ENCODE measurements at regions not wholly inside any gene's neighbourhood (a gene's known extent, or its start where the extent isn't known, plus 50 kb on each side); places are given as distances from the start of the nearest gene placed in this dataset.
"Not testable (repeated sequence)": the region's sequence is repeated elsewhere in the genome, so short reads cannot be mapped to it uniquely, and the experiment has no call there.

- DNase-seq, result no peak
Observed at GRCh38 chr3:112765531-112765930, 81.1 kb downstream of the CD200R1L start.

DNA sequence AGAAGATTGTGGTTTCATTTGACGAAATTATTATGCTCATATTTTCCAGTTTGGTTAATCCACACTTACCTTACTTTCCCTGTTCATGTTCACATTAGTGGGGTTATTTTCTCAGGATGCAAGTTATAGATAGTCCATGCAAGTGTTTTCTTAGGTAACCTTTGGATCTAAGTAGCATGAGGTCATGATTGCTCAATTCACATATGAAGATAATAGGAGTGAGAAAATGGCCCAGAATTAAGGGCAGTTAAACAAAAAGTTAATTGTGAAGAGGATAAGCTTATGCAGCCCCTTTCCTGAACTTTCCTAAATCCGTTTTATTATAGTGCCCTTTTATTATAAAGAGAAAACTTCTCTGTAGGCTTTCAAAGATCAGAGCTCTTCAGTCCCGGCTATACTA, 83.4 kb downstream of the CD200R1L start:
- no peak for DNase-seq

DNA sequence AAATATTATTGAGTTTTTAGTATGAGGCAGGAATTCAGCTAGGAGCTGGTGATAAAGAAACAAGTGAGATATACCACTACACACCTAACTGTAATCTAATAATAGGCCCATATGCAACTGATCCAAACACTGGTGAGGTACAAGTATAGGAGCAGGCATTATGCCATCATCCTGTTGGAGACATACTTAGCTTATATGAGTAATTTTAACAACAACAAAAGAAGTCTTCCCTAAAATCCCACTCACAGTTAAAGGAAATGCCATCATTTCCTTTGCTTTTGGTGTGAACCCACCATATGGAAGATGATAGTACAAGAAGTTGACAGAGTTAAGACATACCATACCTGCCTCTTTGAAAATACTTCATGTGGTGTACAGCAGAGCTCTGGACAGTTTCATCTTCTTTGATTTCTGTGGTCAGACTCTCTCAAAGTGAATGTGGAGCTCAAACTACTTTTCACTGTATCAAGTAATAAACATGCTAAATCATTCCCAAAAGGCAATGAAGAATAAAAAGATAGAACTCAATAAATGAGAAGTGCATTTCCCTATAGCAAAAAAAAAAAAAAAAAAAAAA, 85.5 kb downstream of the CD200R1L start:
- no peak for DNase-seq

DNA sequence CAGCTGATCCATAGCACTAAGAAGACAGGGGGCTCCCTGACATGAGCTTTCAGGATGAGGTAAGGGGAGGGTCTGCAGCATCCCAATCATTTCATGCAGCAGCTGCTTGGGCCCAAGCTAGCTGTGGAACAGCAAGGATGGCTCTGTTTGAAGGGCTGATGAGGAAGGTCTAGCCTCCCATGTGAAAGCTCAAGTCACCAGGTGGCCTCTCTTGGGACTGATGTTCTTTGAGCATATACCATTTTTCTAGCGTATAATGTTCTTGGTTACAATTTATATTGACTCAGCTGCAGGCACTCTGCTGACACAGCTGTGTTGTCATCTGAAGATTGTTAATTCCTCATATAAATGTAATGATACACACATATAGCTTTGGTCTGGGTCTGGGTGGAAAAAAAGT, 87.0 kb downstream of the CD200R1L start:
- DNase-seq, result no peak

GRCh38 chr3:112759210-112759609, 87.5 kb downstream of the CD200R1L start:
- DNase-seq, result no peak

GRCh38 chr3:112757197-112757596, 89.5 kb downstream of the CD200R1L start:
- no peak for DNase-seq

- DNase-seq, result no peak
Observed at GRCh38 chr3:112755845-112756613, 90.6 kb downstream of the CD200R1L start.

DNA sequence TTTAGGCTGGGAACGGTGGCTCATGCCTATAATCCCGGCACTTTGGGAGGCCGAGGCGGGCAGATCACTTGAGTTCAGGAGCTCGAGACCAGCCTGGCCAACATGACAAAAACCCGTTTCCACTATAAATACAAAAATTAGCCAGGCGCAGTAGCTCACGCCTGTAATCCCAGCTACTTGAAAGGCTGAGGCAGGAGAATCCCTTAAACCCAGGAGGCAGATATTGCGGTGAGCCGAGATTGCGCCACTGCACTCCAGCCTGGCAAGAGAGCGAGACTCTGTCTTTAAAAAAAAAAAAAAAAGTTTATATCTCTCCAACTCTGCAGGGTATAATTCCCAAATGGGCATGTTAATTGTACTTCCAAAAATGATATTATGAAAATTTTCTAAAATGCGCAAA, 91.6 kb downstream of the CD200R1L start:
- not testable (repeated sequence) for DNase-seq

DNA sequence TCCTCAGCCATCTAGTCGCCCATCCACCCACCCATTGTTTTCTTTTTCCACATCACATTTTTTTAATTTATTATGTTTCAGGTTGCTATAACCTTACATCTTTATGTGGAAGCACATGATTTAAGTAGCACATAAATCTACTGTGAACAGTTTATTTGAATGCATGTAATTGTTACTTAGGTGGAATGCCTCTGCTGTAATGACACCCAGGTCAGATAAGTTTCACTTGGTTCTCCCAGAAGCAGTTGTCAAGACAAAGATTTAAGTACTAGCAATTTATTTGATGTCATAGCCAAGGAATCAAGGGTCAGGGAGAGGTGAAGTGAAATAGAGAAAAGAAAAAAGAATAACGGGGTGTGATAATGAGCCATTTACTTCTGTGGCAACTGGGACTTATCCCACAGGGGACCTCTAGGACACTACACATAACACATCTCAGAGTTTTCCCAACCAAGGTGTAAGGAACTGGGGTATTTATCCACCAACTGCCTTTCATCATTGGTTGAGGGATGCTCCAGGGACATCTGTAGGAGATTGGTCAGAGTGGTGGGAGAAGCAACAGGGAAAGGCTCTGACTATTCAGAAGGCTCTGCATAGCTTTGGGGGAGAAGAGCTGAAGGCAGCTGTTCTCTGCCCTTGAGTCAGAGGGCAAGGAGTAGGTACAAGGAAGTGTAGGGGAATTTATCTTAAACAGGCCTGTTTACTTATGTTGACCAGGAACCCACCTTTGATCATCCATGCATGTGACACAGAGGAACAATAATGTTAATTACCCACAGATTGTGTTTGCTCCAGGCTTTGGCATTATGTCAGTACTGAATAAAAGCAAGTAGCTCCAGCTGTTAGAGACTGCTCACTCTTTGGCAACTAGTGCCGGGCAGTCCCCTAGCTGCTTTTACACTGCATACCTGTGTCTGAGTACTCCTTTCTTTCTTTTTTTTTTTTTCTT, 94.8 kb downstream of the CD200R1L start:
- no peak for DNase-seq

DNA sequence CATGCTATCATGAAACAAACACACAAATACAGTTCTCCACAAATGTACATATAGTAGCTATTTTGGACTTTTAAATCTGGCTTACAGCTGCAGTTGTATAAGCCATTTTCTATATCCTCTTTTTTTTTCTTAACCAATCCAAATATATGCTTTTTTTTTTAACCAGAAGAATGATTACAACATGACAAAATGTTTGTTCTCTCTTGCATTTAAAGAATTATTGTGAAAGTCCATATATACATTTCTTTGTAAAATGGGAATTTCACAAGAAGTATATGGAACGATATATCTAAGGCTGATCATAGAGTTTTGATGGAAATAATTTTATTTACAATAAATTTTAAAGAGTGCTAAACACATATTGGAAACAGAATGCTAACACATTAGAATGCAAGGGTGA, 95.6 kb downstream of the CD200R1L start:
- DNase-seq, result no peak

DNA sequence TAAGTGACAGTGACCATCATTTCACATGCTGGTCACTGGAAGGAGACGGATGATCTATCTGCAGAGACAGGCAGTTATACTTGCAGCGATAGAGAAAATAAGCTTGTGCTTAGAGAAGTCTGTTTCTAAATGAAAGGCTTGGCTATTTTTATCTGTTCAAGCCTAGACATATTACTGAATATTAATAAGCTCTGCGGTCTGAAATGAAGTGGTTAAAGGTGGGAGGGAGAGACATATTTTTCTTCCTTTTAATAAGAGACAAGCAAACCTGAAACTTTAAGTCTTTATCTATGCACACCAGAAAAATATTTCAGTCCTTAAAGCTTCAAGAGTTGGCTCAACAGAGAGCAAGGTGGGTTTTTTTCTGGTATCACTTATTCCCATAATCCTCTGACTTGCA, 99.0 kb downstream of the CD200R1L start:
- no peak for DNase-seq

DNA sequence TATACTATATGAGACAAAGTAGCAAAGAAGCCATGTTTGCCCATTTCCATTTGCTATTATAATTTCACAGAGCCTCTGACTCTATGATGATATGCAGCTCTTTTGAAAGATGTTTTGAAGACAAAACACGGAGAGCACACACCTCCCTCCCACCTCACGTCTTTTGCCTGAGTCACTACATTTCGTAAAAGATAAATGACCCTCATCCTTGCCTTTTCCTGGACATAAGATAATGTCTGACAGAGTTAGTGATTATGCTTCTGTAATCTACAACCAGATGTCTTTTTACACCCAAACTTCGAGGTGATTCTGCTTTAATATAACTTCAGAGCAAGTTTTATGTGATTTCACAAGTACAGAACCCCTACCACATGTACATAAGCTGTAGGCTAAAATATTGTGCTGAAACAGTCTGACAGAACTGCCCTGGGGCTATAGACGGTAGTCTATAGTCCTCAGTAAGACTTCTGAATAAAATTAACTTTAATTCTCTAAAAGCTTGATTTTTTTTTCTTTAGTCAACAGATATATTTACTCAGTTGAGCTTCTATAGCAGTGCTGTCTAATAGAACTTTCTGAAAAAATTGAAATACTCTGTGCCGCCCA, 99.9 kb downstream of the CD200R1L start:
- DNase-seq, result no peak

GRCh38 chr3:112745567-112746248, 101.0 kb downstream of the CD200R1L start:
- DNase-seq, result no peak

DNA sequence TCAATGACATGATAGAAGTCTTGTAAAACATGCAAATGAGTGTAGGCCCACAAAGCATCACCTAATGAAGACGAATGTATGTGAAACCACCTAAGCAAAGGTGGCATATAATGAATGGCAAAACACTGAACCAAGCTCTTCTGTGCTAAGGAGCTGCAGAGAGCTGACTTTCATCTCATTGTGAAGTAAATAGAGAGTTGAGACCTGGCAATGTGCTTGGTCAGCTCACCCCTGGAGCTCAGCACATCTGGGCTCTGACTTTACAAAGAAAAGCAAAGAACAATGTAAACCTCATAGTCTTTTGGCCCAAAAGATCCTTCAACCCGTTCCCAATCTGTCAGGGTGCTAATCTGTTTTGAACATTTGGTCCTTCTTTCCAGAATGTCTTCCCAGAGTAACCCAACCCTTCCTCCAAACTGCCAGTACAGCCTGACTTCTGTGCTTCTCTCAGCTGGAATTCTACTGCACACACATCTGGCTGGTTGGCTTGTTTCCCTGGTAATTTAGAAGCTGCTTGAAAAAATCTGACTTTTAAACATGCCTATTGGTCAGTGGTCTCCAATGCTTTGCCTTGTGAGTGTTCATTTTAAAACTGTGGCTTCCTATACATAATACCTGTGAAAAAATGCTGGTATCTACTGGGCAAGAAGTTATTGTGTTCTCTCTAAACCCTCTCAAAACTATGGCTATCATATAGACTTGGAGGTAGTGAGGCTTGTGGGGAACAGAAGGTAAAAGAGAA, 101.7 kb downstream of the CD200R1L start:
- DNase-seq, result no peak

DNA sequence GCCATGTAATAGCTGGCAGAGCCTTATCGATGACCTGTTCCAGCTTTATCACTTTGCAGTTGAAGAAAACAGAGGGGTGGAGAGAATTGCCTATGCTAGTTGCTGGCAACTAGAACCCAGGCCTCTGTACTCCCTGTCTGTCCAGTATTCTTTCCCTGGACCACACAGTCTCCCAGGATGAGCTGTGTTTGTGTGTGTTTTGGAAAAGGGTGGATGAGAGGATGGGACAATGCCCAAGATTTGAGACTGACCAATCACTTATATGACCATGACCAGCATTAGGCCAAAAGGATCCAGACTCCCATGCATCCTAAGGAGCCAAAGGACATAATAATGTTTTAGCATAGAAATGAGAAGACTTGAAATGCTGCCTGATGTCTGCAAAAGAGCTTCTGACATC, 102.6 kb downstream of the CD200R1L start:
- no peak for DNase-seq

DNA sequence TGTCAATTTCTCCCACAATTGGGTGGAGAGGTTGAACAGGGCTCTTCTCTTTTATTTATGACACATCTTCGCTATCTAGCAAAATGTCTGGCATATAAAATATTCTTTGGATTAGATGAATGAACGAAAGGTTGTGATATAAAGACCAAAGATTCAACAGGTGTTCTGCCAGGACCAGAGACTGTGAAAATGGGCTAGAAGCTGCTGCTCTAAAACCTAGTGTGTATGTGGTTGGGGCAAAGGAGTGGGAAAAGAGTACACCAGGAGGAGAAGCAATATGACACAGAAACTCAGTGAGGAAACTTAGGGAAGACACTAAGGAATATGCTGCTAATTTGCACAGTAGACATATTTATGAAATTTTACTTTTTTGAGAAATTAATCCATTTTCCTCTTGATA, 102.0 kb upstream of the CCDC80 start:
- DNase-seq, result no peak

- no peak for DNase-seq
Observed at GRCh38 chr3:112741983-112742382, 101.0 kb upstream of the CCDC80 start.

- no peak for DNase-seq
Observed at GRCh38 chr3:112740835-112741234, 99.9 kb upstream of the CCDC80 start.

- no peak for DNase-seq
Observed at GRCh38 chr3:112739252-112739965, 98.5 kb upstream of the CCDC80 start.

GRCh38 chr3:112738366-112738765, 97.4 kb upstream of the CCDC80 start:
- DNase-seq, result no peak
